Neural progenitor cell (in vitro differentiated cells): ENCODE measurements at regions not wholly inside any gene's neighbourhood (a gene's known extent, or its start where the extent isn't known, plus 50 kb on each side); places are given as distances from the start of the nearest gene placed in this dataset.

Experiments used
- EZH2phosphoT487 ChIP-seq: fragments of 200-600 bp; sonication (generic); IDR thresholded peaks from 2 replicates; pipeline ENCODE4 v1.6.1; 2017; ENCODE audit warnings: antibody characterized with exemption
- TF ChIP-seq, protein P1 (sequence below): fragments of 200-600 bp; sonication (generic); IDR thresholded peaks from 2 replicates; pipeline ENCODE4 v1.5.1; 2017; ENCODE audit warnings: antibody characterized with exemption, mild to moderate bottlenecking

GRCh38 chr12:91763654-91764370 lies 381.8 kb downstream of the BTG1 start:
- TF ChIP-seq, protein P1, sequence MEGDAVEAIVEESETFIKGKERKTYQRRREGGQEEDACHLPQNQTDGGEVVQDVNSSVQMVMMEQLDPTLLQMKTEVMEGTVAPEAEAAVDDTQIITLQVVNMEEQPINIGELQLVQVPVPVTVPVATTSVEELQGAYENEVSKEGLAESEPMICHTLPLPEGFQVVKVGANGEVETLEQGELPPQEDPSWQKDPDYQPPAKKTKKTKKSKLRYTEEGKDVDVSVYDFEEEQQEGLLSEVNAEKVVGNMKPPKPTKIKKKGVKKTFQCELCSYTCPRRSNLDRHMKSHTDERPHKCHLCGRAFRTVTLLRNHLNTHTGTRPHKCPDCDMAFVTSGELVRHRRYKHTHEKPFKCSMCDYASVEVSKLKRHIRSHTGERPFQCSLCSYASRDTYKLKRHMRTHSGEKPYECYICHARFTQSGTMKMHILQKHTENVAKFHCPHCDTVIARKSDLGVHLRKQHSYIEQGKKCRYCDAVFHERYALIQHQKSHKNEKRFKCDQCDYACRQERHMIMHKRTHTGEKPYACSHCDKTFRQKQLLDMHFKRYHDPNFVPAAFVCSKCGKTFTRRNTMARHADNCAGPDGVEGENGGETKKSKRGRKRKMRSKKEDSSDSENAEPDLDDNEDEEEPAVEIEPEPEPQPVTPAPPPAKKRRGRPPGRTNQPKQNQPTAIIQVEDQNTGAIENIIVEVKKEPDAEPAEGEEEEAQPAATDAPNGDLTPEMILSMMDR = no peak
- TF ChIP-seq EZH2phosphoT487 = no peak
